Esophagus squamous epithelium (tissue), 5 donors: ENCODE measurements at regions not wholly inside any gene's neighbourhood (a gene's known extent, or its start where the extent isn't known, plus 50 kb on each side); places are given as distances from the start of the nearest gene placed in this dataset.
"Not testable (repeated sequence)": the region's sequence is repeated elsewhere in the genome, so short reads cannot be mapped to it uniquely, and the experiment has no call there.

ENCODE experiments used
- DNase-seq: peaks from one replicate; lab custom pipeline; 2025; lab: John Stamatoyannopoulos, UW
- H3K27ac ChIP-seq, 4 donors: fragments of 200-600 bp; sonication (generic); one replicate each; pipeline ENCODE4 v1.5.1; 2016 to 2019; ENCODE audit warnings: mild to moderate bottlenecking in 1 of 4
- H3K27me3 ChIP-seq, 4 donors: fragments of 200-600 bp; sonication (generic); 1 replicate in 3 of 4; 2 replicates in 1 of 4; pipeline versions ENCODE4 v1.5.1 to v1.6.0; 2017 to 2021; ENCODE audit warnings: antibody characterized with exemption in 1 of 4
- H3K36me3 ChIP-seq, 3 donors: fragments of 200-600 bp; sonication (generic); one replicate each; pipeline ENCODE4 v1.5.1; 2016 to 2019
- H3K4me1 ChIP-seq, 3 donors: fragments of 200-600 bp; sonication (generic); one replicate each; pipeline ENCODE4 v1.5.1; 2017 to 2019
- H3K4me3 ChIP-seq, 4 donors: fragments of 200-600 bp; sonication (generic); 1 replicate in 3 of 4; 2 replicates in 1 of 4; pipeline ENCODE4 v1.5.1; 2016 to 2019; ENCODE audit warnings: mild to moderate bottlenecking in 2 of 4, moderate library complexity in 1 of 4
- H3K9me3 ChIP-seq, 3 donors: fragments of 200-600 bp; sonication (generic); one replicate each; pipeline ENCODE4 v1.5.1; 2016 to 2019
- CTCF ChIP-seq, 6 experiments: fragments of 450-650 bp in 4 of 6; fragments of 200-600 bp in 2 of 6; sonication (generic) in 2 of 6; IDR thresholded peaks; one replicate each; pipeline ENCODE4 v1.5.1; 2016 to 2019; ENCODE audit warnings: antibody characterized with exemption in 6 of 6, mild to moderate bottlenecking in 4 of 6, moderate library complexity in 4 of 6
- POLR2A ChIP-seq, 4 donors: fragments of 450-650 bp; IDR thresholded peaks; one replicate each; pipeline ENCODE4 v1.6.1; 2017; ENCODE audit warnings: antibody characterized with exemption in 4 of 4, mild to moderate bottlenecking in 4 of 4, moderate library complexity in 3 of 4
- WGBS, 2 donors: methylation state at CpG; one replicate each; pipeline ENCODE4 v1.1.5; 2018; 5-methylcytosine and 5-hydroxymethylcytosine counted together
- intact Hi-C: fragments of 100-400 bp; cut with DNase I; formaldehyde crosslinking; loops from one replicate; pipeline ENCODE4 v1.15.0; 2022
- donor health status: DM: yes; HTN: yes; CAD: no.

- intact Hi-C loops, result no loop called here
- H3K36me3 ChIP-seq, result no peaks in the 10 kb centered on the region
- H3K27ac ChIP-seq, result no peak overlapping the region
- no peak overlapping the region for H3K4me3 ChIP-seq
- 87 to 100% methylated on average over 2 to 3 of the region's 9 CpGs for WGBS, 2 donors
- DNase-seq, result no peak
- TF ChIP-seq POLR2A (IDR thresholded peaks at IDR 0.05) (no peak), CTCF (IDR thresholded peaks at IDR 0.05) (no peak)
- H3K27me3 ChIP-seq, result peaks cover 0 to 16% (median 0%) of the 10 kb centered on the region in 4 donors
- H3K9me3 ChIP-seq, result no peaks in the 10 kb centered on the region
- H3K4me1 ChIP-seq, result no peaks in the 10 kb centered on the region
Observed at GRCh38 chr11:71369411-71369810, 78.8 kb downstream of the DHCR7 start.

GRCh38 chr11:71368966-71369365 lies 79.2 kb downstream of the DHCR7 start:
- 61% methylated on average over 9 of the region's 15 CpGs; no CpG with 5 or more reads in 1 of the 2 donors for WGBS, 2 donors
- DNase-seq, result no peak
- intact Hi-C loops, result no loop called here

GRCh38 chr11:71367756-71368155 lies 80.4 kb downstream of the DHCR7 start:
- peaks cover 0 to 16% (median 0%) of the 10 kb centered on the region in 4 donors for H3K27me3 ChIP-seq
- TF ChIP-seq POLR2A (IDR thresholded peaks at IDR 0.05) (no peak), CTCF (IDR thresholded peaks at IDR 0.05) (no peak)
- H3K36me3 ChIP-seq, result no peaks in the 10 kb centered on the region
- H3K27ac ChIP-seq, result no peak overlapping the region
- intact Hi-C loops, result no loop called here
- DNase-seq, result no peak
- no peaks in the 10 kb centered on the region for H3K9me3 ChIP-seq
- WGBS, 2 donors, result 30 to 56% methylated on average over 2 to 8 of the region's 12 CpGs
- no peak overlapping the region for H3K4me3 ChIP-seq
- no peaks in the 10 kb centered on the region for H3K4me1 ChIP-seq

More at GRCh38 chr11:71368966-71369365, 79.2 kb downstream of the DHCR7 start:
- Histone ChIP-seq H3K36me3 (no peaks in the 10 kb centered on the region), H3K27ac (no peak overlapping the region), H3K9me3 (no peaks in the 10 kb centered on the region), H3K4me1 (no peaks in the 10 kb centered on the region), H3K4me3 (no peak overlapping the region), H3K27me3 (peaks cover 0 to 16% (median 0%) of the 10 kb centered on the region in 4 donors)
- TF ChIP-seq CTCF (IDR thresholded peaks at IDR 0.05), result no peak
- TF ChIP-seq POLR2A (IDR thresholded peaks at IDR 0.05), result no peak

GRCh38 chr11:71367276-71367675 lies 80.9 kb downstream of the DHCR7 start:
- DNase-seq, intact Hi-C loops, H3K27ac ChIP-seq, H3K4me1 ChIP-seq, H3K4me3 ChIP-seq, H3K9me3 ChIP-seq, H3K36me3 ChIP-seq: not testable (repeated sequence)
- 83% methylated on average over 1 of the region's 3 CpGs; no CpG with 5 or more reads in 1 of the 2 donors for WGBS, 2 donors
- H3K27me3 ChIP-seq, result peaks cover 0 to 16% (median 0%) of the 10 kb centered on the region in 4 donors

GRCh38 chr11:71366076-71366475 lies 82.1 kb downstream of the DHCR7 start:
- DNase-seq, result no peak
- no peak overlapping the region for H3K27ac ChIP-seq
- no peaks in the 10 kb centered on the region for H3K36me3 ChIP-seq
- H3K27me3 ChIP-seq, result peaks cover 0 to 16% (median 0%) of the 10 kb centered on the region in 4 donors
- H3K4me1 ChIP-seq, result no peaks in the 10 kb centered on the region
- intact Hi-C loops, result no loop called here
- H3K4me3 ChIP-seq, result no peak overlapping the region
- no peak for TF ChIP-seq POLR2A (IDR thresholded peaks at IDR 0.05)
- TF ChIP-seq CTCF (IDR thresholded peaks at IDR 0.05), result no peak
- no peaks in the 10 kb centered on the region for H3K9me3 ChIP-seq
- 63 to 80% methylated on average over 1 to 5 of the region's 7 CpGs for WGBS, 2 donors

GRCh38 chr11:71365626-71366025 lies 82.6 kb downstream of the DHCR7 start:
- TF ChIP-seq POLR2A (IDR thresholded peaks at IDR 0.05), result no peak
- TF ChIP-seq CTCF (IDR thresholded peaks at IDR 0.05), result no peak
- no peak overlapping the region for H3K4me3 ChIP-seq
- no peaks in the 10 kb centered on the region for H3K4me1 ChIP-seq
- WGBS, 2 donors, result 90 to 97% methylated on average over 3 to 5 of the region's 6 CpGs
- peaks cover 0 to 16% (median 0%) of the 10 kb centered on the region in 4 donors for H3K27me3 ChIP-seq
- no peaks in the 10 kb centered on the region for H3K9me3 ChIP-seq
- H3K27ac ChIP-seq, result no peak overlapping the region
- intact Hi-C loops, result no loop called here
- H3K36me3 ChIP-seq, result no peaks in the 10 kb centered on the region
- DNase-seq, result no peak
